H7 (cell line): ENCODE measurements at regions not wholly inside any gene's neighbourhood (a gene's known extent, or its start where the extent isn't known, plus 50 kb on each side); places are given as distances from the start of the nearest gene placed in this dataset.
"Not testable (repeated sequence)": the region's sequence is repeated elsewhere in the genome, so short reads cannot be mapped to it uniquely, and the experiment has no call there.

Experiments
- DNase-seq: peaks from one replicate; pipeline ENCODE4 v3.0.0; 2012
- H3K27me3 ChIP-seq: 2 replicates; pipeline ENCODE4 v1.6.0; 2011; ENCODE audit warnings: mild to moderate bottlenecking, low read length; ENCODE audit not compliant: control insufficient read depth, insufficient read depth
- H3K36me3 ChIP-seq: replicated peaks from 2 replicates; pipeline ENCODE4 v1.5.1; 2011; ENCODE audit warnings: low read length; ENCODE audit not compliant: control insufficient read depth, insufficient read depth
- H3K4me3 ChIP-seq: 2 replicates; pipeline ENCODE4 v1.5.1; 2011; ENCODE audit warnings: low read depth, mild to moderate bottlenecking, control low read depth, low read length, moderate library complexity; ENCODE audit not compliant: insufficient read depth

- no peaks in the 10 kb centered on the region for H3K27me3 ChIP-seq
- no peaks in the 10 kb centered on the region for H3K36me3 ChIP-seq
- H3K4me3 ChIP-seq: no peak overlapping the region
- DNase-seq: no peak
Observed at GRCh38 chr9:95801797-95802196, 73.7 kb upstream of the ERCC6L2 start.

- H3K4me3 ChIP-seq: no peak overlapping the region
- no peaks in the 10 kb centered on the region for H3K36me3 ChIP-seq
- no peak for DNase-seq
- no peaks in the 10 kb centered on the region for H3K27me3 ChIP-seq
Observed at GRCh38 chr9:95796029-95796428, 79.5 kb upstream of the ERCC6L2 start.

GRCh38 chr9:95793924-95794828 lies 81.3 kb upstream of the ERCC6L2 start:
- H3K36me3 ChIP-seq: no peaks in the 10 kb centered on the region
- no peak for DNase-seq
- H3K27me3 ChIP-seq: no peaks in the 10 kb centered on the region
- H3K4me3 ChIP-seq: no peak overlapping the region

- Histone ChIP-seq H3K27me3 (no peaks in the 10 kb centered on the region), H3K36me3 (no peaks in the 10 kb centered on the region), H3K4me3 (no peak overlapping the region)
- no peak for DNase-seq
Observed at GRCh38 chr9:95791695-95792094, 83.8 kb upstream of the ERCC6L2 start.

- H3K4me3 ChIP-seq: no peak overlapping the region
- DNase-seq: no peak
- no peaks in the 10 kb centered on the region for H3K27me3 ChIP-seq
- H3K36me3 ChIP-seq: no peaks in the 10 kb centered on the region
Observed at GRCh38 chr9:95791286-95791685, 84.2 kb upstream of the ERCC6L2 start.

GRCh38 chr9:95788521-95788991 lies 86.9 kb upstream of the ERCC6L2 start:
- Histone ChIP-seq H3K36me3 (no peaks in the 10 kb centered on the region), H3K4me3 (no peak overlapping the region), H3K27me3 (no peaks in the 10 kb centered on the region)
- no peak for DNase-seq

GRCh38 chr9:95788021-95788420 lies 87.5 kb upstream of the ERCC6L2 start:
- H3K27me3 ChIP-seq: no peaks in the 10 kb centered on the region
- no peak overlapping the region for H3K4me3 ChIP-seq
- no peaks in the 10 kb centered on the region for H3K36me3 ChIP-seq
- peak; percentile 49 for DNase-seq

GRCh38 chr9:95785209-95785608 lies 90.3 kb upstream of the ERCC6L2 start:
- Histone ChIP-seq H3K36me3 (no peaks in the 10 kb centered on the region), H3K27me3 (no peaks in the 10 kb centered on the region), H3K4me3 (no peak overlapping the region)
- DNase-seq: no peak

- Histone ChIP-seq H3K36me3 (no peaks in the 10 kb centered on the region), H3K4me3 (no peak overlapping the region), H3K27me3 (no peaks in the 10 kb centered on the region)
- DNase-seq: peak; percentile 47
Observed at GRCh38 chr9:95784318-95784717, 91.2 kb upstream of the ERCC6L2 start.

- H3K27me3 ChIP-seq: no peaks in the 10 kb centered on the region
- no peaks in the 10 kb centered on the region for H3K36me3 ChIP-seq
- no peak overlapping the region for H3K4me3 ChIP-seq
- peak; percentile 54 for DNase-seq
Observed at GRCh38 chr9:95783426-95783975, 92.0 kb upstream of the ERCC6L2 start.

GRCh38 chr9:95780751-95781150 lies 94.7 kb upstream of the ERCC6L2 start:
- Histone ChIP-seq H3K4me3 (no peak overlapping the region), H3K27me3 (no peaks in the 10 kb centered on the region)
- DNase-seq: no peak

GRCh38 chr9:95780121-95780520 lies 95.4 kb upstream of the ERCC6L2 start:
- no peaks in the 10 kb centered on the region for H3K27me3 ChIP-seq

More at GRCh38 chr9:95780751-95781150, 94.7 kb upstream of the ERCC6L2 start:
- H3K36me3 ChIP-seq: no peaks in the 10 kb centered on the region

GRCh38 chr9:95779597-95779996 lies 95.9 kb upstream of the ERCC6L2 start:
- not testable (repeated sequence) for H3K4me3 ChIP-seq, H3K36me3 ChIP-seq, DNase-seq, H3K27me3 ChIP-seq

More at GRCh38 chr9:95780121-95780520, 95.4 kb upstream of the ERCC6L2 start:
- no peak for DNase-seq
- Histone ChIP-seq H3K36me3 (no peaks in the 10 kb centered on the region), H3K4me3 (no peak overlapping the region)

GRCh38 chr9:95778957-95779356 lies 96.5 kb upstream of the ERCC6L2 start:
- no peaks in the 10 kb centered on the region for H3K36me3 ChIP-seq
- H3K27me3 ChIP-seq: no peaks in the 10 kb centered on the region; the same call in 1 of the 2 replicates
- no peak overlapping the region for H3K4me3 ChIP-seq
- DNase-seq: no peak

- no peak overlapping the region for H3K4me3 ChIP-seq
- no peaks in the 10 kb centered on the region; the same call in 1 of the 2 replicates for H3K27me3 ChIP-seq
- no peaks in the 10 kb centered on the region for H3K36me3 ChIP-seq
- no peak for DNase-seq
Observed at GRCh38 chr9:95777136-95777535, 98.4 kb upstream of the ERCC6L2 start.
